ENCODE measurements at regions not wholly inside any gene's neighbourhood (a gene's known extent, or its start where the extent isn't known, plus 50 kb on each side); places are given as distances from the start of the nearest gene placed in this dataset.

GRCh38 chr2:205869439-205869838 lies 187.1 kb downstream of the NRP2 start:
- Histone ChIP-seq H4K20me1 (ENCODE audit: insufficient read depth) (no peaks in the 10 kb centered on the region), H3K4me2 (no peak overlapping the region), H3K4me3 (IDR thresholded peaks at IDR 0.05; ENCODE audit: insufficient read depth, low read depth, low read length) (no peak overlapping the region), H3K36me3 (ENCODE audit: insufficient read depth) (no peaks in the 10 kb centered on the region), H3K4me1 (ENCODE audit: low read depth, poor library complexity, severe bottlenecking) (no peaks in the 10 kb centered on the region), H3K9ac (no peak overlapping the region), H3K27ac (no peak overlapping the region), H2AFZ (ENCODE audit: low read depth) (no peak overlapping the region), H3K27me3 (ENCODE audit: insufficient read depth, low read depth) (no peaks in the 10 kb centered on the region), H3K79me2 (ENCODE audit: insufficient read depth, low read depth) (no peaks in the 10 kb centered on the region)
- TF ChIP-seq CTCF (conservative IDR thresholded peaks at IDR 0.05; ENCODE audit: low read depth, low read length), result no peak

- no peak overlapping the region for H3K9ac ChIP-seq
- no peaks in the 10 kb centered on the region for H3K79me2 ChIP-seq (ENCODE audit: insufficient read depth, low read depth)
- H3K4me3 ChIP-seq (IDR thresholded peaks at IDR 0.05; ENCODE audit: insufficient read depth, low read depth, low read length), result no peak overlapping the region
- H3K4me1 ChIP-seq (ENCODE audit: low read depth, poor library complexity, severe bottlenecking), result no peaks in the 10 kb centered on the region
- no peak overlapping the region for H2AFZ ChIP-seq (ENCODE audit: low read depth)
- H3K27ac ChIP-seq, result no peak overlapping the region
- no peaks in the 10 kb centered on the region for H3K36me3 ChIP-seq (ENCODE audit: insufficient read depth)
- no peaks in the 10 kb centered on the region for H4K20me1 ChIP-seq (ENCODE audit: insufficient read depth)
- H3K4me2 ChIP-seq, result no peak overlapping the region
- H3K27me3 ChIP-seq (ENCODE audit: insufficient read depth, low read depth), result no peaks in the 10 kb centered on the region
- no peak for TF ChIP-seq CTCF (conservative IDR thresholded peaks at IDR 0.05; ENCODE audit: low read depth, low read length)
Measured at GRCh38 chr2:205868773-205869333, 186.6 kb downstream of the NRP2 start.

- no peaks in the 10 kb centered on the region for H4K20me1 ChIP-seq (ENCODE audit: insufficient read depth)
- no peaks in the 10 kb centered on the region for H3K27me3 ChIP-seq (ENCODE audit: insufficient read depth, low read depth)
- no peaks in the 10 kb centered on the region for H3K79me2 ChIP-seq (ENCODE audit: insufficient read depth, low read depth)
- H3K27ac ChIP-seq, result no peak overlapping the region
- H3K36me3 ChIP-seq (ENCODE audit: insufficient read depth), result no peaks in the 10 kb centered on the region
- H3K4me3 ChIP-seq (IDR thresholded peaks at IDR 0.05; ENCODE audit: insufficient read depth, low read depth, low read length), result no peak overlapping the region
- no peak for TF ChIP-seq CTCF (conservative IDR thresholded peaks at IDR 0.05; ENCODE audit: low read depth, low read length)
- no peak overlapping the region for H2AFZ ChIP-seq (ENCODE audit: low read depth)
- no peak overlapping the region for H3K4me2 ChIP-seq
- no peak overlapping the region for H3K9ac ChIP-seq
- H3K4me1 ChIP-seq (ENCODE audit: low read depth, poor library complexity, severe bottlenecking), result no peaks in the 10 kb centered on the region
Measured at GRCh38 chr2:205868053-205868452, 185.8 kb downstream of the NRP2 start.

DNA sequence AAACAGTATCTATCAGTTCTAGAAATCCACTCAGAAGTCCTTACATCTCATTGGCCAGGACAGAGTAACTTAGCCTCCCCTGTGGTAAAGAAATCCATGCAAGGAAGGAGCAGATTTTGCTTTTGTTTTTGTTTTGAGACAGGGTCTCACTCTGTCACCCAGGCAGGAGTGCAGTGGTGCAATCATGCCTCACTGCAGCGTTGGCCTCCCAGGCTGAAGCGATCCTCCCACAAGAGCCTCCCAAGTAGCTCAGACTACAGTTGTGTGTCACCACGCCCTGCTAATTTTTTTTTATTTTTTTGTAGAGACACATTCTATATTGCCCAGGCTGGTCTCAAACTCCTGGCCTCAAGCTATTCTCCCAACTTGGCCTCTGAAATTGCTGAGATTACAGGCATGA lies 185.1 kb downstream of the NRP2 start:
- Histone ChIP-seq H2AFZ (ENCODE audit: low read depth) (no peak overlapping the region), H3K79me2 (ENCODE audit: insufficient read depth, low read depth) (no peaks in the 10 kb centered on the region), H3K27me3 (ENCODE audit: insufficient read depth, low read depth) (no peaks in the 10 kb centered on the region), H3K27ac (no peak overlapping the region), H3K4me3 (IDR thresholded peaks at IDR 0.05; ENCODE audit: insufficient read depth, low read depth, low read length) (no peak overlapping the region), H3K9ac (no peak overlapping the region), H3K36me3 (ENCODE audit: insufficient read depth) (no peaks in the 10 kb centered on the region), H4K20me1 (ENCODE audit: insufficient read depth) (no peaks in the 10 kb centered on the region), H3K4me2 (no peak overlapping the region), H3K4me1 (ENCODE audit: low read depth, poor library complexity, severe bottlenecking) (no peaks in the 10 kb centered on the region)
- no peak for TF ChIP-seq CTCF (conservative IDR thresholded peaks at IDR 0.05; ENCODE audit: low read depth, low read length)

Data from KMS-11 (cell line).